Lung (tissue), 11 donors: ENCODE measurements at regions not wholly inside any gene's neighbourhood (a gene's known extent, or its start where the extent isn't known, plus 50 kb on each side); places are given as distances from the start of the nearest gene placed in this dataset.

Experiments
- ATAC-seq: fragments of 200-7000 bp; cut with Tn5 transposase; one replicate; pipeline ENCODE4 v1.9.1; 2020; ENCODE audit warnings: moderate number of reproducible peaks; ENCODE audit not compliant: insufficient read depth, low FRiP score
- DNase-seq, 3 donors: peaks; one replicate each; pipeline ENCODE4 v3.0.0-alpha.2; 2013 to 2017
- H3K27ac ChIP-seq, 2 donors: one replicate each; pipeline ENCODE4 v1.5.1; 2013; ENCODE audit warnings: mild to moderate bottlenecking in 2 of 2, moderate library complexity in 2 of 2, control low read depth in 1 of 2, inconsistent platforms in 1 of 2, low read depth in 1 of 2, low read length in 1 of 2
- H3K27me3 ChIP-seq, 3 donors: one replicate each; pipeline ENCODE4 v1.5.1; 2013; ENCODE audit warnings: low read length in 2 of 3; ENCODE audit not compliant: control insufficient read depth in 3 of 3, insufficient read depth in 3 of 3
- H3K36me3 ChIP-seq, 4 donors: one replicate each; pipeline ENCODE4 v1.5.1; 2013; ENCODE audit warnings: low read length in 4 of 4, mild to moderate bottlenecking in 1 of 4, moderate library complexity in 1 of 4; ENCODE audit not compliant: control insufficient read depth in 4 of 4, insufficient read depth in 4 of 4
- H3K4me1 ChIP-seq, 5 donors: one replicate each; pipeline ENCODE4 v1.5.1; 2013; ENCODE audit warnings: low read length in 5 of 5, mild to moderate bottlenecking in 2 of 5, moderate library complexity in 1 of 5; ENCODE audit not compliant: control insufficient read depth in 5 of 5, insufficient read depth in 5 of 5
- H3K4me3 ChIP-seq: one replicate; pipeline ENCODE4 v1.5.1; 2013; ENCODE audit warnings: mild to moderate bottlenecking, control low read depth, moderate library complexity
- H3K9ac ChIP-seq, 2 donors: one replicate each; pipeline ENCODE4 v1.5.1; 2013; ENCODE audit warnings: low read length in 2 of 2, control low read depth in 1 of 2; ENCODE audit not compliant: insufficient read depth in 1 of 2
- H3K9me3 ChIP-seq, 4 donors: one replicate each; pipeline ENCODE4 v1.5.1; 2013; ENCODE audit warnings: low read length in 3 of 4, mild to moderate bottlenecking in 1 of 4, moderate library complexity in 1 of 4; ENCODE audit not compliant: control insufficient read depth in 4 of 4, insufficient read depth in 3 of 4
- CTCF ChIP-seq: IDR thresholded peaks from 2 replicates; pipeline ENCODE4 v1.5.1; 2012; ENCODE audit warnings: mild to moderate bottlenecking; ENCODE audit errors: control extremely low read depth, extremely low read depth
- WGBS, 2 donors: extraction: QIAGEN DNeasy Blood & Tissue Kit; methylation state at CpG; one replicate each; pipeline ENCODE4 v1.1.7; 2013; 5-methylcytosine and 5-hydroxymethylcytosine counted together
- donor health status: control.
- donor health status: control.
- donor health status: Bipolar disorder and iron deficiency.
- donor health status: healthy.
- donor health status: DM: yes; HTN: yes; CAD: no.

GRCh38 chr2:7795778-7796563 is 878.8 kb downstream of the RNF144A start:
- H3K36me3 ChIP-seq, result no peaks in the 10 kb centered on the region
- peaks cover 0 to 7% (median 6%) of the 10 kb centered on the region in 5 donors for H3K4me1 ChIP-seq
- DNase-seq (peak; percentile 51 to 82 (median 67)), ATAC-seq (no peak)
- no peak overlapping the region for H3K27ac ChIP-seq
- TF ChIP-seq CTCF, result no peak
- H3K9ac ChIP-seq, result no peak overlapping the region
- H3K4me3 ChIP-seq, result no peak overlapping the region
- H3K9me3 ChIP-seq, result peaks cover 0 to under 1% (median 0%) of the 10 kb centered on the region in 4 donors
- H3K27me3 ChIP-seq, result no peaks in the 10 kb centered on the region
- WGBS, 2 donors, result 42 to 45% methylated on average over 7 of the region's 7 CpGs

GRCh38 chr2:7800031-7800430 is 881.8 kb upstream of the ID2 start:
- Histone ChIP-seq H3K27me3 (no peaks in the 10 kb centered on the region), H3K27ac (no peak overlapping the region), H3K36me3 (no peaks in the 10 kb centered on the region), H3K4me3 (no peak overlapping the region), H3K9me3 (peaks cover 0 to 7% (median 3%) of the 10 kb centered on the region in 4 donors), H3K9ac (no peak overlapping the region), H3K4me1 (peaks cover 0 to 7% (median 0%) of the 10 kb centered on the region in 5 donors)
- ATAC-seq (no peak), DNase-seq (no peak)
- no peak for TF ChIP-seq CTCF
- WGBS, 2 donors, result 73 to 90% methylated on average over 2 of the region's 2 CpGs

- Histone ChIP-seq H3K27me3 (no peaks in the 10 kb centered on the region), H3K27ac (no peak overlapping the region), H3K4me1 (peaks cover 0 to 2% (median 0%) of the 10 kb centered on the region in 5 donors), H3K9me3 (peaks cover 0 to 7% (median 3%) of the 10 kb centered on the region in 4 donors), H3K36me3 (no peaks in the 10 kb centered on the region), H3K9ac (no peak overlapping the region), H3K4me3 (no peak overlapping the region)
- ATAC-seq (no peak), DNase-seq (no peak)
- no peak for TF ChIP-seq CTCF
Observed at GRCh38 chr2:7801212-7801611, 880.6 kb upstream of the ID2 start.

GRCh38 chr2:7803515-7803914 is 878.3 kb upstream of the ID2 start:
- no peak for ATAC-seq
- Histone ChIP-seq H3K9me3 (peaks cover 0 to 7% (median 3%) of the 10 kb centered on the region in 4 donors), H3K4me1 (no peaks in the 10 kb centered on the region), H3K27me3 (no peaks in the 10 kb centered on the region), H3K9ac (no peak overlapping the region), H3K4me3 (no peak overlapping the region), H3K27ac (no peak overlapping the region), H3K36me3 (no peaks in the 10 kb centered on the region)
- TF ChIP-seq CTCF, result no peak
- no peak for DNase-seq
- 90 to 98% methylated on average over 5 of the region's 5 CpGs for WGBS, 2 donors
